ENCODE measurements at regions not wholly inside any gene's neighbourhood (a gene's known extent, or its start where the extent isn't known, plus 50 kb on each side); places are given as distances from the start of the nearest gene placed in this dataset.
"Not testable (repeated sequence)": the region's sequence is repeated elsewhere in the genome, so short reads cannot be mapped to it uniquely, and the experiment has no call there.

- no peak for DNase-seq (ENCODE audit: low read depth, low spot score)
These were observed 100.8 kb downstream of the RRAGC start for GRCh38 chr1:38758820-38759219.

- DNase-seq (ENCODE audit: low read depth, low spot score) = no peak
These were observed 112.5 kb downstream of the RRAGC start for GRCh38 chr1:38746941-38747600.

- no peak for DNase-seq (ENCODE audit: low read depth, low spot score)
These were observed 113.1 kb downstream of the RRAGC start for GRCh38 chr1:38746402-38746935.

- DNase-seq (ENCODE audit: low read depth, low spot score) = no peak
These were observed 113.8 kb downstream of the RRAGC start for GRCh38 chr1:38745476-38746401.

- no peak for DNase-seq (ENCODE audit: low read depth, low spot score)
These were observed 114.9 kb downstream of the RRAGC start for GRCh38 chr1:38744452-38745350.

GRCh38 chr1:38743184-38743583 is 116.4 kb downstream of the RRAGC start:
- no peak for DNase-seq (ENCODE audit: low read depth, low spot score)

GRCh38 chr1:38741341-38741740 is 118.2 kb downstream of the RRAGC start:
- no peak for DNase-seq (ENCODE audit: low read depth, low spot score)

GRCh38 chr1:38740487-38740886 is 119.1 kb downstream of the RRAGC start:
- DNase-seq (ENCODE audit: low read depth, low spot score) = no peak

GRCh38 chr1:38738207-38738606 is 121.4 kb downstream of the RRAGC start:
- DNase-seq (ENCODE audit: low read depth, low spot score) = no peak

GRCh38 chr1:38736399-38736798 is 123.2 kb downstream of the RRAGC start:
- DNase-seq (ENCODE audit: low read depth, low spot score) = no peak

- DNase-seq (ENCODE audit: low read depth, low spot score) = no peak
These were observed 123.9 kb downstream of the RRAGC start for GRCh38 chr1:38735651-38736161.

GRCh38 chr1:38733761-38734160 is 125.8 kb downstream of the RRAGC start:
- DNase-seq (ENCODE audit: low read depth, low spot score) = no peak

- DNase-seq (ENCODE audit: low read depth, low spot score) = no peak
These were observed 128.8 kb downstream of the RRAGC start for GRCh38 chr1:38730511-38731397.

- no peak for DNase-seq (ENCODE audit: low read depth, low spot score)
These were observed 131.0 kb downstream of the RRAGC start for GRCh38 chr1:38728585-38728908.

GRCh38 chr1:38727684-38728584 is 131.6 kb downstream of the RRAGC start:
- DNase-seq (ENCODE audit: low read depth, low spot score) = peak; percentile 17

GRCh38 chr1:38725321-38725961 is 134.1 kb downstream of the RRAGC start:
- DNase-seq (ENCODE audit: low read depth, low spot score) = not testable (repeated sequence)

GRCh38 chr1:38724160-38725131 is 135.1 kb downstream of the RRAGC start:
- no peak for DNase-seq (ENCODE audit: low read depth, low spot score)

- no peak for DNase-seq (ENCODE audit: low read depth, low spot score)
These were observed 137.8 kb downstream of the RRAGC start for GRCh38 chr1:38721816-38722215.
